IPS-18c (cell line): ENCODE measurements at regions not wholly inside any gene's neighbourhood (a gene's known extent, or its start where the extent isn't known, plus 50 kb on each side); places are given as distances from the start of the nearest gene placed in this dataset.

ENCODE experiments used
- H3K4me3 ChIP-seq: 2 replicates; pipeline ENCODE4 v1.7.0; 2013; ENCODE audit warnings: low read depth, mild to moderate bottlenecking, low read length, moderate library complexity; ENCODE audit not compliant: insufficient read depth
- H3K9me3 ChIP-seq: one replicate; pipeline ENCODE4 v1.6.1; 2013; ENCODE audit warnings: mild to moderate bottlenecking, low read length, moderate library complexity; ENCODE audit not compliant: control insufficient read depth, insufficient read depth

DNA sequence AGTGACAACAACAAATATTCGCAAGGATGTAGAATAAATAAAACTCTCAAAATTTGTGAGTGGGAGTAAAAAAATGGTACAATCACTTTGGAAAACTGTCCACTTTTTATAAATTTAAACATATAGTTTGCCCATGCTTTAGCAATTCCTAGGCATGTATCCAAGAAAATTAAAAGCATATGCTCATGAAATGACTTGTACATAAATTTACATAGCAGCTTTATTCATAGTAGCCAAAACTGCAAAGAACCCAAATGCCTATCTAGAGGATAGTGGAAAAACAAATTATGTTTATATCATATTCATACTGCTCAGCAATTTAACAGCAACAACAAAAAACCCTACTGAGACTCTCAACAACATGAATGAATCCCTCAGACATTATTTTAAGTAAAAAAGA lies 363.6 kb upstream of the CCDC54 start:
- Histone ChIP-seq H3K4me3 (no peak overlapping the region), H3K9me3 (no peaks in the 10 kb centered on the region)

- Histone ChIP-seq H3K4me3 (no peak overlapping the region), H3K9me3 (no peaks in the 10 kb centered on the region)
These were observed 352.6 kb upstream of the CCDC54 start for GRCh38 chr3:107024551-107025026.

GRCh38 chr3:107025961-107026360 lies 351.3 kb upstream of the CCDC54 start:
- Histone ChIP-seq H3K4me3 (no peak overlapping the region), H3K9me3 (no peaks in the 10 kb centered on the region)

DNA sequence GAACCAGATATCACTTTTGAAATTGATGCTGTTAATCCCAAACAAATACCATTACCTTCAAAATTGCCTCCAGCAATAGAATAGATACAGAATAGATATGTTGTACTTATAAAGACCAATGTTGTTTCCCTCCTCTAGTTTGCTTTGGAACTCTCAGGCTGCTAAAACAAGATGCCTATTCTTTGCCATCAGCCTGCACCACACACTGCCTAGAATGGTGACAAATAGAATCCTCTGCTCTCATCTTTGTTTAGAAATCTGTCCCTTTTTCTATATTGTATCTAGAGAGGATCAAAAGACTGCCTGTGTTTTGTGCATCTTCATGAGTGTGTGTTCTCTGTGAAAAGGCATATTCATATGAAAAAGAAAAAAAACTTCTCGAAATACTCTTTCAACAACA lies 349.2 kb upstream of the CCDC54 start:
- Histone ChIP-seq H3K9me3 (no peaks in the 10 kb centered on the region), H3K4me3 (no peak overlapping the region)

DNA sequence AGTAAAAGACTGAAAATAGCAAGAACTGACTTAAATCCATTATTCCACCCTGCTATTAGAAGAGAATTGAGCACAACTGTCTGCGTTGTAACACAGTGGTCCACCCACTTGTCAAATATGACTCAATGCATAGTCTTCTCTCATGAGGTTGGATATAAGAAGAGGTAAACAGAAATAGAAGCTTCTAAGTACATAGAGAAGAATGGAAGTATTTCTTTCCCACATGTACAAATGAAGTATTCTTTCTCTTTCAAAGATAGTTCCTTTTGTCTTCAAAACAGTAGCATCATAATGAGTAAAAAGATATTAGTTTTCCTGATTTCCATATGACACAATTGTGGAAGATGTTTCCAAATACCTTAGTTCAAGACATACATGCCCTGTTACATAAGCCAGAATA lies 348.6 kb upstream of the CCDC54 start:
- H3K4me3 ChIP-seq = no peak overlapping the region
- no peaks in the 10 kb centered on the region for H3K9me3 ChIP-seq

DNA sequence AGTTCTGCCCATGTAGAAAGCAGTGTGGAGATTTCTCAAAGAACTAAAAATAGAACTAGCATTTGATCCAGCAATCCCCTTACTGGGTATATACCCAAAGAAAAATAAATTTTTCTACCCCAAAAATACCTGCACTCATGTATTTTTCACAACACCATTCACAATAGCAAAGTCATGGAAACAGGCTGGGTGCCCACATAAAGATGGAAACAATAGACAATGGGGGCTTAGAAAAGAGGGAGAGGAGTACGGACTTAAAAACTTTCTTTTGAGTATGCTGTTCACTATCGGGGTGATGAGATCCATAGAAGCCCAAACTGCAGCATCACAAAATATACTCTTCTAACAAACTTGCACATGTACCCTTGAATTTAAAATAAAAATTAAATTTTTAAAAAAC lies 345.1 kb upstream of the CCDC54 start:
- H3K4me3 ChIP-seq = no peak overlapping the region
- no peaks in the 10 kb centered on the region for H3K9me3 ChIP-seq

GRCh38 chr3:107034142-107034541 lies 343.1 kb upstream of the CCDC54 start:
- Histone ChIP-seq H3K9me3 (no peaks in the 10 kb centered on the region), H3K4me3 (no peak overlapping the region)

- H3K9me3 ChIP-seq = no peaks in the 10 kb centered on the region
- no peak overlapping the region for H3K4me3 ChIP-seq
These were observed 342.1 kb upstream of the CCDC54 start for GRCh38 chr3:107035176-107035575.

DNA sequence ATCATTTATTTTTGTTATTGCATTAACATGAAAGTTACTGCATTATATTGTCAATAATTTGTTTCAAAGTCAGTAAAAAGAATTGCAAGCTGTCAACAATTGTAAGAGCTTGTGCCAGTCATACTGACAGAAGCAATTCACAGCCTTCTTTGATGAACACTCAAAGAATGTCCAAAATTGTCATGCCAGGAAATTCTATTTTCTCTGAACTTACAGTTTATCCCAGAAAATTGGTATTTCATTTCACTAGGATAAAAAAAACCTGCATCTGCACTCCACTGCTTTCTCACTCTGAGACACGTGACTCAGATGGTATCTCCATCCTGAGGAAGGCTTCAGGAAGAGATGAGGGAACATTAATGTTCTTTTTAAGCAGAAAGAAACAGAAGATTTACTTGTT lies 332.6 kb upstream of the CCDC54 start:
- Histone ChIP-seq H3K9me3 (no peaks in the 10 kb centered on the region), H3K4me3 (no peak overlapping the region)

DNA sequence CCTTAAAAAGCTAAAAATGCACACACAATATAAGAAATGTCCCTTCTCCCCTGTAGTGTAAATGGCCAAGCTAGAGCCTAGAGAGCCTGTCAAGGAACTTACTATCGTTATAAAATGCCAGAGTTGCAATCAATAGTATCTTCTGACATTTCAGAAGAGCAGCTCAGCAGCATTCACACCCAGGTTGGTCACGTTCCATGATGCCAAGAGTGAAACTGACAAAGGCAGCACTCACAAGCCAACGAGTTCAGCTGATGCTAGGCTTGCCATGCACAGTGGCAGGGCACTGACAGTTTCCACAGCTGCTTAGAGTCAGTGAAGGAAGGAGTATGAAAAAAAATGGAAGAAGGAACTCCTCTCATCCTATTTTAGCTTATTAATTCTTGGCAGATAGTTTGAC lies 331.4 kb upstream of the CCDC54 start:
- Histone ChIP-seq H3K4me3 (no peak overlapping the region), H3K9me3 (no peaks in the 10 kb centered on the region)

DNA sequence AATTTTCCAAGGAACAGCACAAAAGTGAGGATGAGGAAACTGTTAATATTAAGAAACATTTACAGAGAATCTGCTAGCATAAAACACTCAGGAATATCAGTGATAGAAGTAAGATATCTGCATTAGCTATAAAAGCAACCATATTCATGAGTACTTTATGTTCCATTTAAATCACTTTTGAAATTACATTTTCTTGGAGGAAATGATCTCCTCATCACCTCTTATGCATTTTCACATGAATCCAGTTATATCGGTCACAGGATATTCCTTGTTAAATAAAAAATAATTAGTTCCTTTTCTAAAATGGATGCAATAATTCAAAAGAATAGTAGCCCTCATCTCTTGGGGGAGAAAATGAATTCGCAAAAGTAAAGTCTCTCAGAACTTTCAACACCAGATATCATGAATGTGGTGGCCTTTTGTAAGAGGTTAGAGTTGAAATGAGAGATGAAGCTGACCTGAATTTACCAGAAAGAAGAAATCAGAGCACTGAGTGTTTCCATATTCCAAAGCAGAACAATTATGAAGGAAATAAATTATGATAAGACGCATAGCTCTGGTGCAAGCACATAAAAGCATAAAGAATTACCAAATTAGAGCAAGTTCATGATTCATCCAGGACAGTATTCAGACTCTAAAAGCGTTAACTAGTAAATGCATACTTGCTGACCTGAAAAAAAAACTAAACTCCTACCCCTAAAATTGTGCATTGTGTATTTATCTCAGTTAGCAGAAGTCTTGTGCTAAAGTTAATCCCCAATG lies 321.9 kb upstream of the CCDC54 start:
- Histone ChIP-seq H3K9me3 (no peaks in the 10 kb centered on the region), H3K4me3 (no peak overlapping the region)

DNA sequence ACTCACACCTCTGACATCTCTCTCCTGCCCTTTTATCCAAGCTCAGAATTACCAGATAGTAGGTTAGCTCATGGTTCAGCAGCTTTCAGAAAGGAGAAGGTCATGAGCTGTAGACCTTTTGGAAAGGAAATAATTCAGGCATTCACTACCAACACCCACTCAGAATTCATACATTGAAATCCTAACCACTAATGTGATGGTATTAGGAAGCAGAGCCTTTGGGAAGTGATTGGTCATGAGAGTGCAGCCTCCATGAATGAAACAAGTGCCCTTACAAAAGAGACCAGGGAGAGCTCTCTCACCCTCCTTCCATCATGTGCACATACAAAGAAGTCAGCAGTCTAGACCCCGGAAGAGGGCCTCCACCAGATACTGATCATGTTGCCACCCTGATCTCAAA lies 315.8 kb upstream of the CCDC54 start:
- Histone ChIP-seq H3K9me3 (no peaks in the 10 kb centered on the region), H3K4me3 (no peak overlapping the region)

DNA sequence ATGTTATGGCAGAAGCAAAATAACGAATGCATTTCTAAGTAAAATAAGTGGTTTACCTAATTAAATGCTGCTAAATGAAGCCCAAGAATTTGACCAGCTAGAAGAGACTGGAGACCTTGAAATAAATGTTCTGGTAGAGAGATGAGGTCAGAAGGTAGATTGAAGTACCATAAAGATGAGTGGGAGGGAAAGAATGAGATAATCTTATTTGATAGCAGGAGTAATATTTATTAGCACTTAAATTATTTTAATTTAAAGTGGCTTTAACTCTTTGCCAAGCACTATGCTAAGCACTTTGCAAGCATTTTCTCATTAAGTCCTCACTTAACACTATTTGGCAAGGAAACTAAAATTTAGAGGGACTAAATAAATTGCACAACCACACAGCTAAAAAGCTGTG lies 314.9 kb upstream of the CCDC54 start:
- no peak overlapping the region for H3K4me3 ChIP-seq
- H3K9me3 ChIP-seq = no peaks in the 10 kb centered on the region

- no peak overlapping the region for H3K4me3 ChIP-seq
- no peaks in the 10 kb centered on the region for H3K9me3 ChIP-seq
These were observed 314.5 kb upstream of the CCDC54 start for GRCh38 chr3:107062787-107063186.

- no peak overlapping the region for H3K4me3 ChIP-seq
These were observed 313.9 kb upstream of the CCDC54 start for GRCh38 chr3:107063351-107063750.

GRCh38 chr3:107064405-107065060 lies 312.7 kb upstream of the CCDC54 start:
- Histone ChIP-seq H3K4me3 (no peak overlapping the region), H3K9me3 (no peaks in the 10 kb centered on the region)

More at GRCh38 chr3:107063351-107063750, 313.9 kb upstream of the CCDC54 start:
- H3K9me3 ChIP-seq = no peaks in the 10 kb centered on the region

DNA sequence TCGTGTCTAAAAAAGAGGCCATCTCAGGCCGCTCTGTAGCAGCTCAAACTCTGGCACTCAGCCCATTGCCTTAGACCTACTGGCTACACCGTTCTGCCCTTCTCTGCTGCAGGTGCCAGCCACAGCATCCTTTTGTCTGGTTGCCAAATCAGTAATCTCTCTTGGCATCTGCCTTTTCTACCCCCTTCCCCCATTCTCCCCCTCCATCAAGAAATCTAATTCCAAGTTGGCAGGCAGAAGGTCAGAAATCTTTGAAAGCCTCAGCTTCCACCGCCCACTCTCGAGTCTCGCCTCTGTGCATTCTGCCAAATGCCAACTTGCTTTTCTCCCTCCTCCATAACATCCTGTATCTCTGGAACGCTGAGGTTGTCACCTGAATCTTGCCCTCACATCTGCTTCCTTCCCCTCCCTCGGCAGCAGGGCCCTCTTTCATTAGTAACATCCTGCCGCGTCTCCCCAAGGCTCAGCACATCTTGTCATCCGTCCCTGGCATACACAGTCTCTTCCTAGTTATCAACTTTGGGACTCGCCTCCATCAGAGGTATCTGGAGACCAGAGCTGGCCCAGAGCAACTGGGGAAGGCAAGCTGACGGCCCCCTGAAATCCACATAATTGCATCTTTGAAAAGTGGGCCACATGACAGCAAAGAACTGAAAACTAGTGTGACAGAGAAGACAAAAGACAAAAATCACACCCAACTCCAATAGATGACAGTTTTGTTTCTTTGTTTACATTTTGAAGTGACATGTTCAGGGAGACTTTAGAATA lies 312.0 kb upstream of the CCDC54 start:
- Histone ChIP-seq H3K4me3 (no peak overlapping the region), H3K9me3 (no peaks in the 10 kb centered on the region)

DNA sequence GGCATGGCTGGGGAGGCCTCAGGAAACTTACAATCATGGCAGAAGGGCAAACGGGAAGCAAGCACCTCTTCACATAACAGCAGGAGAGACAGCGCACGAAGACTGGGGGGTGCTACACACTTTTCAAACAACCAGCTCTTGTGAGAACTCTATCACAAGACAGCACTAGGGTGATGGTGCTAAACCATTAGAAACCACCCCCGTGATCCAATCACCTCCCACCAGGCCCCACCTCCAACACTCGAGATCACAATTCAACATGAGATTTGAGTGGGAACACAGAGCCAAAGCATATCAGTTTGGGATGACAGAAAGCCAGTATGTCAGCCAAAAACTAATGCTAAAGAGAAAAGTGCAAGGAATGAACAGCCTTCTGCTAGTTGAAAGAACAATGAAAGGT lies 309.8 kb upstream of the CCDC54 start:
- Histone ChIP-seq H3K4me3 (no peak overlapping the region), H3K9me3 (no peaks in the 10 kb centered on the region)
